ENCODE measurements at regions not wholly inside any gene's neighbourhood (a gene's known extent, or its start where the extent isn't known, plus 50 kb on each side); places are given as distances from the start of the nearest gene placed in this dataset.
"Not testable (repeated sequence)": the region's sequence is repeated elsewhere in the genome, so short reads cannot be mapped to it uniquely, and the experiment has no call there.

GRCh38 chr2:89170506-89171173 lies 479.2 kb downstream of the RPIA start:
- TF ChIP-seq RAD21 (IDR thresholded peaks at IDR 0.05; ENCODE audit: low read depth); EGR1 (IDR thresholded peaks at IDR 0.05; ENCODE audit: low read depth); JUND (IDR thresholded peaks at IDR 0.05); ZNF274 (IDR thresholded peaks at IDR 0.05; ENCODE audit: low read depth, low read length); SP1 (IDR thresholded peaks at IDR 0.05; ENCODE audit: low read depth); POLR2A (IDR thresholded peaks at IDR 0.05; ENCODE audit: borderline replicate concordance, extremely low read depth, insufficient read depth, insufficient read length); EZH2 (IDR thresholded peaks at IDR 0.05); SRF (IDR thresholded peaks at IDR 0.05; ENCODE audit: low read depth); POLR2AphosphoS5 (IDR thresholded peaks at IDR 0.05; ENCODE audit: low read depth, low read length): not testable (repeated sequence)
- TF ChIP-seq, protein P1, sequence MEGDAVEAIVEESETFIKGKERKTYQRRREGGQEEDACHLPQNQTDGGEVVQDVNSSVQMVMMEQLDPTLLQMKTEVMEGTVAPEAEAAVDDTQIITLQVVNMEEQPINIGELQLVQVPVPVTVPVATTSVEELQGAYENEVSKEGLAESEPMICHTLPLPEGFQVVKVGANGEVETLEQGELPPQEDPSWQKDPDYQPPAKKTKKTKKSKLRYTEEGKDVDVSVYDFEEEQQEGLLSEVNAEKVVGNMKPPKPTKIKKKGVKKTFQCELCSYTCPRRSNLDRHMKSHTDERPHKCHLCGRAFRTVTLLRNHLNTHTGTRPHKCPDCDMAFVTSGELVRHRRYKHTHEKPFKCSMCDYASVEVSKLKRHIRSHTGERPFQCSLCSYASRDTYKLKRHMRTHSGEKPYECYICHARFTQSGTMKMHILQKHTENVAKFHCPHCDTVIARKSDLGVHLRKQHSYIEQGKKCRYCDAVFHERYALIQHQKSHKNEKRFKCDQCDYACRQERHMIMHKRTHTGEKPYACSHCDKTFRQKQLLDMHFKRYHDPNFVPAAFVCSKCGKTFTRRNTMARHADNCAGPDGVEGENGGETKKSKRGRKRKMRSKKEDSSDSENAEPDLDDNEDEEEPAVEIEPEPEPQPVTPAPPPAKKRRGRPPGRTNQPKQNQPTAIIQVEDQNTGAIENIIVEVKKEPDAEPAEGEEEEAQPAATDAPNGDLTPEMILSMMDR (IDR thresholded peaks at IDR 0.05 in 2 of 3, conservative IDR thresholded peaks at IDR 0.05 in 1 of 3; ENCODE audit: borderline replicate concordance in 1 of 3, insufficient read depth in 1 of 3, low read depth in 2 of 3, low read length in 2 of 3), result not testable (repeated sequence)
- TF ChIP-seq, protein P2, sequence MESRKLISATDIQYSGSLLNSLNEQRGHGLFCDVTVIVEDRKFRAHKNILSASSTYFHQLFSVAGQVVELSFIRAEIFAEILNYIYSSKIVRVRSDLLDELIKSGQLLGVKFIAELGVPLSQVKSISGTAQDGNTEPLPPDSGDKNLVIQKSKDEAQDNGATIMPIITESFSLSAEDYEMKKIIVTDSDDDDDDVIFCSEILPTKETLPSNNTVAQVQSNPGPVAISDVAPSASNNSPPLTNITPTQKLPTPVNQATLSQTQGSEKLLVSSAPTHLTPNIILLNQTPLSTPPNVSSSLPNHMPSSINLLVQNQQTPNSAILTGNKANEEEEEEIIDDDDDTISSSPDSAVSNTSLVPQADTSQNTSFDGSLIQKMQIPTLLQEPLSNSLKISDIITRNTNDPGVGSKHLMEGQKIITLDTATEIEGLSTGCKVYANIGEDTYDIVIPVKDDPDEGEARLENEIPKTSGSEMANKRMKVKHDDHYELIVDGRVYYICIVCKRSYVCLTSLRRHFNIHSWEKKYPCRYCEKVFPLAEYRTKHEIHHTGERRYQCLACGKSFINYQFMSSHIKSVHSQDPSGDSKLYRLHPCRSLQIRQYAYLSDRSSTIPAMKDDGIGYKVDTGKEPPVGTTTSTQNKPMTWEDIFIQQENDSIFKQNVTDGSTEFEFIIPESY (IDR thresholded peaks at IDR 0.05; ENCODE audit: extremely low read depth, insufficient replicate concordance, low read length), result not testable (repeated sequence)
- TF ChIP-seq, protein P3, sequence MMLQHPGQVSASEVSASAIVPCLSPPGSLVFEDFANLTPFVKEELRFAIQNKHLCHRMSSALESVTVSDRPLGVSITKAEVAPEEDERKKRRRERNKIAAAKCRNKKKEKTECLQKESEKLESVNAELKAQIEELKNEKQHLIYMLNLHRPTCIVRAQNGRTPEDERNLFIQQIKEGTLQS (IDR thresholded peaks at IDR 0.05), result not testable (repeated sequence)

Data from HCT116 (cell line).